ENCODE measurements at regions not wholly inside any gene's neighbourhood (a gene's known extent, or its start where the extent isn't known, plus 50 kb on each side); places are given as distances from the start of the nearest gene placed in this dataset.

DNA sequence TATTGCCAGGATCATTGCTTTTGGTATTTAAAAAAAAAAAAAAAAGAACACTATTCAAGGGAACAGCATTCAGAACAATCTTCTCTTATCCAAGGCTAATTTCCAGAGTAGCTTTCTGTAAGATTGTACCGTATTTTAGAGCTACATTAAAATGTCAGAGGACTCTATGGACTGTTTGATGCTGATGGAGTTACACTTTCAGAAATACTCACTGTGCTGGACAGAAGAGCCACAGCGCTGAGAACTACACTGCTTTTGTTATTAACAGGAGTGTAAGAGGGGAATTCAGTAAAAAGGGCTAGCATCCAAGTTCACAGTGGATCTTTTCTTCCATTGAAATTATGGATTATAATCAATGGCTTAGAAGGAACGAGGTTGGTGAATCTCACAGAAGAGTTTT, 247.7 kb downstream of the AHR start:
- no peaks in the 10 kb centered on the region for H3K27me3 ChIP-seq (replicated peaks; ENCODE audit: control insufficient read depth, insufficient read depth, low read length)
- peaks cover 24% of the 10 kb centered on the region for H3K4me1 ChIP-seq (ENCODE audit: control insufficient read depth, insufficient read depth, low read length)
- no peaks in the 10 kb centered on the region for H3K36me3 ChIP-seq (ENCODE audit: control insufficient read depth, insufficient read depth, low read length, severe bottlenecking)
- peak overlapping the region; percentile 54 for H3K4me3 ChIP-seq (ENCODE audit: low read length)
- peak overlapping the region; percentile 68 for H3K9ac ChIP-seq (ENCODE audit: low read length)
- no peaks in the 10 kb centered on the region for H3K9me3 ChIP-seq (ENCODE audit: control insufficient read depth, low read length)
- no peak for DNase-seq (ENCODE audit: low read depth)

DNA sequence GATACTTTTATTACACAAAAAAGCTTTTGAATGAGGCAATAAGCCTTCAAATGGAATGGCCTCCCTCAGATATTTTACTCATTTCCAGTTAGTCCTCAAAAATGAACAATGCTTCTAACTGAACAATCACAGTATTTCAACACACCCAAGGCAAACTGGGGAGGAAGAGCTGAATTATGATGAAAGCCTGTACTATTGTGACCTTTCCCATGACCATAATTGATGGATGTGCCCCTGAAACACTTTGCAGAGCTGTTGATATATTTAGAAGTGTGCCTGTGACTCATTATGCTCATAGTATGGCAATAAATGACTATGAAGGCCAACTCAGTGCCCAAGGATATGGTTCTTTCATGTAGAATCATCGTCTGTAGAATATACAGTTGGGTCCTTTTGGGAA, 248.1 kb downstream of the AHR start:
- Histone ChIP-seq H3K4me1 (ENCODE audit: control insufficient read depth, insufficient read depth, low read length) (peaks cover 24% of the 10 kb centered on the region), H3K4me3 (ENCODE audit: low read length) (peak overlapping the region; percentile 54), H3K27me3 (replicated peaks; ENCODE audit: control insufficient read depth, insufficient read depth, low read length) (no peaks in the 10 kb centered on the region), H3K36me3 (ENCODE audit: control insufficient read depth, insufficient read depth, low read length, severe bottlenecking) (no peaks in the 10 kb centered on the region), H3K9ac (ENCODE audit: low read length) (peak overlapping the region; percentile 68), H3K9me3 (ENCODE audit: control insufficient read depth, low read length) (no peaks in the 10 kb centered on the region)
- peak; percentile 84 for DNase-seq (ENCODE audit: low read depth)

DNA sequence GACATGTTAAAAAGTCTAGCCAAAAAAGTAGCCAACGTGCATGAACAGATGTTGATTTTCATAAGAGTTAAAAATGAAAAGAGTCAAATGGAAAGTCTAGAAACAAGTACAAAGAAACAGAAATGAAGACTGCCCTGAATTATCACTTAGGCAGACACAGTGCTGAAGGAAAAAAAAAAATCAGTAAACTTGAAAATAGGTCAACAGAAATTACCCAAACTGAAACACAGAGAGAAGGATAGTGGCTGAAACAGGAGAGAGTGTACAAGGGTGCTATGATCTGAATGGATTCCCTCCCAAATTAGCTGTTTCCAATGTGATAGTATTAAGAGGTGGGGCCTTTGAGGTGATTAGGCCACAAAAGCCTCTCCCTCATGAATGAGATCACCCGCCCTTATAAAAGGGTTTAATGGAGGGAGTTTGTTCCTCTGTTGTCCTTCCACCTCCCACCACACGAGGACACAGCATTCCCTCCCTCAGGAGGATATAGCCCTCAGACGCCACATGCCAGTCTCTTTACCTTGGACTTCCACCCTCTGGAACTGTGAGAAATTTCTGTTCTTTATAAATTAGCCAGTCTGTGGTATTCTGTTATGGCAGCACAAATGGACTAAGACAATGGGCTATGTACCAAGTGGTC, 249.7 kb downstream of the AHR start:
- Histone ChIP-seq H3K4me3 (ENCODE audit: low read length) (no peak overlapping the region), H3K9me3 (ENCODE audit: control insufficient read depth, low read length) (no peaks in the 10 kb centered on the region), H3K36me3 (ENCODE audit: control insufficient read depth, insufficient read depth, low read length, severe bottlenecking) (no peaks in the 10 kb centered on the region), H3K4me1 (ENCODE audit: control insufficient read depth, insufficient read depth, low read length) (peaks cover 24% of the 10 kb centered on the region), H3K9ac (ENCODE audit: low read length) (no peak overlapping the region), H3K27me3 (replicated peaks; ENCODE audit: control insufficient read depth, insufficient read depth, low read length) (no peaks in the 10 kb centered on the region)
- DNase-seq (ENCODE audit: low read depth): no peak

DNA sequence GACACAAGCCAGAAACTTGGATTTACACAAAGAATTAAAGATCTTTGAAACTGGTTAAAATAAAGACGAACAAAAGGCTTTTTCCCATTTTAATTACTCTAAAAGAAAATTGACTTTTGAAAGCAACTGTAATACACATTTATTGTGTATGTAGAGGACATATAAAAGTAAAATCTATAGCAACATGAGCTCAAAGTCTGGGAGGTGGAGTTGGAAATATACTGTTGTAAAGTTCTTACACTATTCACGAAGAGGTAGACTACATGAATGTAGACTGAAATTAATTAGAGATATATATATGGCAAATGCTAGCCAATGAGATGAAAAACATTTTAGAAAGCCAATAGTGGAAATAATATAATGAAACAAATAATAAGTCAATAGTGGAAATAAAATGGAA, 251.0 kb downstream of the AHR start:
- Histone ChIP-seq H3K4me3 (ENCODE audit: low read length) (no peak overlapping the region), H3K36me3 (ENCODE audit: control insufficient read depth, insufficient read depth, low read length, severe bottlenecking) (no peaks in the 10 kb centered on the region), H3K9me3 (ENCODE audit: control insufficient read depth, low read length) (no peaks in the 10 kb centered on the region), H3K4me1 (ENCODE audit: control insufficient read depth, insufficient read depth, low read length) (peaks cover 24% of the 10 kb centered on the region), H3K9ac (ENCODE audit: low read length) (no peak overlapping the region), H3K27me3 (replicated peaks; ENCODE audit: control insufficient read depth, insufficient read depth, low read length) (no peaks in the 10 kb centered on the region)
- no peak for DNase-seq (ENCODE audit: low read depth)

DNA sequence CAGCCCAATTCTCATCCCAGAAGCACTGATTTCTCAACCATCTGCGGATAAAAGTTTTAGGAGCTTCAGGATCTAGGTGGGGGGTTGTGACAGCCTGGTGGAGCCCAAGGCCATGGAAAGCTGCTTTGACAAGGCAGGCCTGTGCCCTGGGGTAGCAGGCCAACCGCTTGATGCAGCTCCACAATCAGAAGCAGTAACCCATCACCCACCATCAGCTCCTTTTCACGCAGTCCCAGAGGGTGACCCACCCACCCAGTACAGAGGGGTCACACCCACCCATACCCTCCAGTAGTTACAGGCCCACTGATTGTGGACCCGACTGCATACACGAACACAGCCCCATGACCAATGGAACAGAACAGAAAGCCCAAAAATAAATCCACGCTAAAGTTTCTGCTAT, 253.9 kb downstream of the AHR start:
- no peak for DNase-seq (ENCODE audit: low read depth)
- Histone ChIP-seq H3K4me3 (ENCODE audit: low read length) (no peak overlapping the region), H3K9me3 (ENCODE audit: control insufficient read depth, low read length) (no peaks in the 10 kb centered on the region), H3K36me3 (ENCODE audit: control insufficient read depth, insufficient read depth, low read length, severe bottlenecking) (no peaks in the 10 kb centered on the region), H3K27me3 (replicated peaks; ENCODE audit: control insufficient read depth, insufficient read depth, low read length) (no peaks in the 10 kb centered on the region), H3K4me1 (ENCODE audit: control insufficient read depth, insufficient read depth, low read length) (peaks cover 16% of the 10 kb centered on the region), H3K9ac (ENCODE audit: low read length) (no peak overlapping the region)

DNA sequence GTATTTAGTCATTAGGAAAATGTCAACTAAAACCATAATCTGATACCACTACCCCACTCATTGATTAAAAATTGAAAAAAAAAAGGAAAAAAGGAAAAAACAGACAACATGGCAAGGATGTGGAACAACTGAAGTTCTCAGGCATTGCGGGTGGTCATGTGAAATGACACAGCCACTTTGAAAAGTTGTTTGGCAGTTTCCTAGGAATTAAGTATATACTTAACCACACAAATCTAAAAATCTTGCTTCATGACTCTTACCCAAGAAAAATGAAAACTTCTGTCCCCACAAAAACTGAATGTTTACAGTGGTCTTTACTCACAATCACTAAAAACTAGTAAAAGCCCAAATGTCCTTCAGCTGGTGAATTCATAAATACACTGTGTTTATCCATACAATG, 254.5 kb downstream of the AHR start:
- no peaks in the 10 kb centered on the region for H3K9me3 ChIP-seq (ENCODE audit: control insufficient read depth, low read length)

DNA sequence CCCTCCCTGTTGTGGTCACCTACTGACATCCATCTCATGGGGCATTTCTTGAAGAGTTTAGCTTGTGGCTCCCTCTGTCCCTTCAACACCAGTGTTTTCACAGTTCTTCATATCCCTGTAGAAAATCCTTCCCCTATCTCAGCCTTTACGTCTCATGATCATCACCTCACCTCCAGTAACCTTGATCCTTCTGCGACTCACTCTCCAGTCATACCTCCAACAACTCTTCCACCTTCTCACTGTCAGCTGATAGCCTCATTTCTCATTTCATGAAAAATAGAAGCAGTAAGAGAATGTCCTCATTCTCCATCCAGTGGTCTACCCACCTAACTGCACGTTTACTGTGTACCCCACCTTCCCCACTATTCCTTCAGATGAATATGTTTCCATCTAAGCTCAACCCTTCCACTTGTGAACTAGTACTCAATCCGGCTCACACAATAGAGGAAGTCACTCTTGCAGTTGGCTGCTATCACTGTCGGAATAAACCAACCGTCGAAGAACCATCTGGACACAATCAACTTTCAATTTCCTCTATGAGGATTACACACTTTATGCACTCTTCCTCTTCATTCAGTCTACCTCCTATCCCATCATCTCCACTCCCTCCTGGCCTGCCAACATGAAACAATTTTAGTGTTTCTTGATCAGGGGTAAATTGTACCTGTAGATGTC, 256.0 kb downstream of the AHR start:
- no peaks in the 10 kb centered on the region for H3K27me3 ChIP-seq (replicated peaks; ENCODE audit: control insufficient read depth, insufficient read depth, low read length)
- no peaks in the 10 kb centered on the region for H3K9me3 ChIP-seq (ENCODE audit: control insufficient read depth, low read length)
- H3K4me3 ChIP-seq (ENCODE audit: low read length): no peak overlapping the region
- no peaks in the 10 kb centered on the region for H3K36me3 ChIP-seq (ENCODE audit: control insufficient read depth, insufficient read depth, low read length, severe bottlenecking)
- H3K4me1 ChIP-seq (ENCODE audit: control insufficient read depth, insufficient read depth, low read length): peaks cover 35% of the 10 kb centered on the region
- H3K9ac ChIP-seq (ENCODE audit: low read length): no peak overlapping the region
- no peak for DNase-seq (ENCODE audit: low read depth)

More for the DNA sequence above, 254.5 kb downstream of the AHR start:
- H3K4me1 ChIP-seq (ENCODE audit: control insufficient read depth, insufficient read depth, low read length): peaks cover 21% of the 10 kb centered on the region
- no peak for DNase-seq (ENCODE audit: low read depth)
- no peaks in the 10 kb centered on the region for H3K36me3 ChIP-seq (ENCODE audit: control insufficient read depth, insufficient read depth, low read length, severe bottlenecking)
- H3K9ac ChIP-seq (ENCODE audit: low read length): no peak overlapping the region
- no peaks in the 10 kb centered on the region for H3K27me3 ChIP-seq (replicated peaks; ENCODE audit: control insufficient read depth, insufficient read depth, low read length)
- H3K4me3 ChIP-seq (ENCODE audit: low read length): no peak overlapping the region

DNA sequence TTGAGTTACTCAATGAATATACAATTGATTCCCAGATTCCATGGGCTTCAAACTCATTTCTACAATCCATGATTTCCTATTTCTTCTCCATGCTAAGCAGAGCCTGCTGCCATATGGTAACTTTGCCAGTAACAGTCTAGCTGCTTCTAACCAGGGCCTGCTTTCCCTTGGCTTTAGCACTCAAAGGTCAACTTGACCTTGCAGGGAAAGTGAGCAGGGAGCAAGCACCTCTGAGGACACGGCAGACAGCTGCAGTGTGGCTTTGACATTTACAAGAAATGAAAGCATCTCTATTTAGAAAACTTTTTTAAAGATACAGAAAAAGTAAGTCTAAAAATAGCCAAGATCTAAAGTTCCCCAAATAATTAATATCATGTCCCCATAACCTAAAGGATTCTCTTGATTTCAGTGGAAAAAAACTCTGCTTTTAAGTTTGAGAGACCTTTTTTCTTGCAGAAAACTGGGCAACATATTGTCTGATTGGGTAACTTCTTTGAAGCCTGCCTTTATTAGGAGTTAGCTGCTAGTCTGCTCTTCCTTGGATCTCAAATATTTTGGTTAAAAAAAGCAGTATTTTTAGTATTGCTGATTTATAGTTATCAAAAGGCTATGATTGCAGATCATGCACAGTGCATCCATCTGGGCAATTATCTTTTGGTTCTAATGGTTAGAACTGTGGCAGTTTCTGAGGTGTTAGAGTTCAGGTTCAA, 257.9 kb downstream of the AHR start:
- Histone ChIP-seq H3K9ac (ENCODE audit: low read length) (peak overlapping the region; percentile 76), H3K4me1 (ENCODE audit: control insufficient read depth, insufficient read depth, low read length) (peaks cover 35% of the 10 kb centered on the region), H3K4me3 (ENCODE audit: low read length) (peak overlapping the region; percentile 40), H3K9me3 (ENCODE audit: control insufficient read depth, low read length) (no peaks in the 10 kb centered on the region), H3K36me3 (ENCODE audit: control insufficient read depth, insufficient read depth, low read length, severe bottlenecking) (no peaks in the 10 kb centered on the region), H3K27me3 (replicated peaks; ENCODE audit: control insufficient read depth, insufficient read depth, low read length) (no peaks in the 10 kb centered on the region)
- DNase-seq (ENCODE audit: low read depth): no peak

DNA sequence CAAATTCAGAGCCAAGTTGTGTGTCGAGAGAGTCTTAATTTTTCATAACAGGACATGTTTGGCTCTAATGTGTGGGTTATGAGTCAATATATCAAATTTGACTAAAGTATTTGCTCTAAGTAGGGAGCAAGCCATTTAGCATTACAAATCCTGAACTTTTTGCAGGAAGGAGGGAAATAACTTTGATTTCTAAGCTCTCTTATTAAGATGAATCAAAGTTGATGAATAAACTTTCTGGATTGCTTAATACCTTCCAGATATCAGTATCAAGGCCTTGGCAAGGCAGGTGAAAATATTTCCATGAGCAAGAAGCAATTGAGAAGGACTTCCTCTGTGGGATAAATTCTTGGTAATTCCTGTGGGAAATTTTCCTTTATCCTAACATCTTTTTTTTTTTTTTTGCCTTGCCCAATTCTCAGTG, 258.8 kb downstream of the AHR start:
- DNase-seq (ENCODE audit: low read depth): no peak
- Histone ChIP-seq H3K36me3 (ENCODE audit: control insufficient read depth, insufficient read depth, low read length, severe bottlenecking) (no peaks in the 10 kb centered on the region), H3K4me1 (ENCODE audit: control insufficient read depth, insufficient read depth, low read length) (peaks cover 35% of the 10 kb centered on the region), H3K9ac (ENCODE audit: low read length) (peak overlapping the region; percentile 76), H3K4me3 (ENCODE audit: low read length) (peak overlapping the region; percentile 40), H3K27me3 (replicated peaks; ENCODE audit: control insufficient read depth, insufficient read depth, low read length) (no peaks in the 10 kb centered on the region), H3K9me3 (ENCODE audit: control insufficient read depth, low read length) (no peaks in the 10 kb centered on the region)

DNA sequence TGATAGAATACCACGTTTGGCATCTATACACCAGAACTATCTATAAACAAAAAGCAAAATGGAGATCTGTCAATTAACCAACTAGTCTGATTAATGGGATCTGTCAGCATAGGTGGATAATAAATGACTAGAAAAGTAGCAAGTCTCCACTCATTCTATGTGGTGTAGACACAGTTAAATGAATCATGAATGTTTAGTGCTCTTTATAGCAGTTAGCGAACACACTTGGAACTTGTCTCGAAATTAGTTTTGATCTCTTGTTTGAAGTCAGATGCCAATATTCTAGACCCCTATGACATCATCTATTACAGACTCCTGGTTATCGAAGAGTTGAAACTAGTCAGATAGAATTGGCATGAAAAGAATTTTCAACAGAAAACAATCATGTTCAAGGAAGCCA, 259.7 kb downstream of the AHR start:
- no peak for DNase-seq (ENCODE audit: low read depth)
- Histone ChIP-seq H3K36me3 (ENCODE audit: control insufficient read depth, insufficient read depth, low read length, severe bottlenecking) (no peaks in the 10 kb centered on the region), H3K9ac (ENCODE audit: low read length) (peak overlapping the region; percentile 25), H3K4me1 (ENCODE audit: control insufficient read depth, insufficient read depth, low read length) (peaks cover 35% of the 10 kb centered on the region), H3K4me3 (ENCODE audit: low read length) (no peak overlapping the region), H3K27me3 (replicated peaks; ENCODE audit: control insufficient read depth, insufficient read depth, low read length) (no peaks in the 10 kb centered on the region), H3K9me3 (ENCODE audit: control insufficient read depth, low read length) (no peaks in the 10 kb centered on the region)

DNA sequence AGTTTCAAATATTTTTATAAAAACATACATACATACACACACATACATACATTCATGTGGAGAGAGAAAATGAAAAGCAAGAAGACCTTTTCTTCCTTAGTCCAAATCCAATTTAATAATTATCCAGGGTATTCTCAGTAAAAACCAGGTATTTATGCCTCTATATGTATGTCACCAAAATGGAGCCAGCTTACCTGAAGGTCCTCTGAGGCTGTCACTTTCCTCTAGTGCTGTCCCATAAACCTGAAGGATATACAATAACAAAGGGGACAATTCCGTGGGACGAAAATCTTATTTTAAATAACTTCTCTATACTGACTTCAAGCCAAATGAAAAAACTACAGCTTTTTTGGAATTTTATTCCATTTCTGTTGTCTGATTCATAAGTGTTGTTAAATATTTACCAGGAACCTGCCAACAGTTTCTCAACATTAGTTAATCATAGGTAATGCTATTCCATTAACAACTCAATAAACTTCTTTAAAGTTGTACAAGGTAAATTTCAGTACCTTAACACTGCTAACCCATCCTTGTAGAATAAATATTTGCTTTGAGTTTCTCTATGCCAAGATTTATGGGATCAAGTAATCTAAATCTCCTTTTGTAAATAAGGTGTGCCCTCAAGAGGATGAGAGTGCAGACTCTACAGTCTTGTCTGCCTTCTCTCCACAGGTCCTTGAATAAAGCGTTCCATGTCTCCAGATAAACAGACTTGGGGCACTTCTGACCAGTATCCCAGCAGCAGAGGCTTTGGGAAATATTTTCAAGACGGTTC, 260.3 kb downstream of the AHR start:
- H3K4me3 ChIP-seq (ENCODE audit: low read length): no peak overlapping the region
- no peak overlapping the region for H3K9ac ChIP-seq (ENCODE audit: low read length)
- H3K27me3 ChIP-seq (replicated peaks; ENCODE audit: control insufficient read depth, insufficient read depth, low read length): no peaks in the 10 kb centered on the region
- no peaks in the 10 kb centered on the region for H3K36me3 ChIP-seq (ENCODE audit: control insufficient read depth, insufficient read depth, low read length, severe bottlenecking)
- DNase-seq (ENCODE audit: low read depth): no peak
- peaks cover 35% of the 10 kb centered on the region for H3K4me1 ChIP-seq (ENCODE audit: control insufficient read depth, insufficient read depth, low read length)
- H3K9me3 ChIP-seq (ENCODE audit: control insufficient read depth, low read length): no peaks in the 10 kb centered on the region

Data from adipocyte (in vitro differentiated cells).